H1 (cell line): ENCODE measurements at regions not wholly inside any gene's neighbourhood (a gene's known extent, or its start where the extent isn't known, plus 50 kb on each side); places are given as distances from the start of the nearest gene placed in this dataset.

Experiments
- CTCF ChIA-PET: fragments of 300-600 bp; sonication (Branson Sonifier 250); formaldehyde crosslinking; loops from one replicate; lab custom pipeline; 2021; ENCODE audit not compliant: partially characterized antibody; lab: Charles Lee
- POLR2A ChIA-PET: fragments of 300-600 bp; sonication (Branson Sonifier 250); formaldehyde crosslinking; loops from one replicate; lab custom pipeline; 2021; ENCODE audit warnings: inconsistent platforms; ENCODE audit not compliant: partially characterized antibody; lab: Charles Lee
- DNase-seq, 2 experiments: peaks; one replicate each; pipeline versions ENCODE4 v3.0.0 to v3.0.0-alpha.2; 2010 to 2022; ENCODE audit warnings: low spot score in 2 of 2, low read depth in 1 of 2, mixed read lengths in 1 of 2
- FAIRE-seq: peaks from 2 replicates; lab custom pipeline; 2011; peaks lifted over from hg19 to GRCh38; lab: Jason Lieb, UNC
- H2AFZ ChIP-seq: 2 replicates; pipeline ENCODE4 v1.8.1; 2012; ENCODE audit warnings: low read length, inconsistent platforms
- H2AK5ac ChIP-seq: 2 replicates; pipeline ENCODE4 v1.6.1; 2013; ENCODE audit warnings: low read depth, low read length
- H2BK120ac ChIP-seq: replicated peaks from 2 replicates; pipeline ENCODE3; 2013; ENCODE audit warnings: low read depth, low read length, inconsistent platforms
- H2BK12ac ChIP-seq: 2 replicates; pipeline ENCODE4 v1.6.1; 2013; ENCODE audit warnings: low read depth, low read length
- H2BK15ac ChIP-seq: 2 replicates; pipeline ENCODE4 v1.6.1; 2013; ENCODE audit warnings: low read length
- H2BK20ac ChIP-seq: 2 replicates; pipeline ENCODE4 v1.6.1; 2013; ENCODE audit warnings: low read length
- H2BK5ac ChIP-seq: 2 replicates; pipeline ENCODE4 v1.6.1; 2013; ENCODE audit warnings: low read depth, low read length
- H3K14ac ChIP-seq: 2 replicates; pipeline ENCODE4 v1.6.1; 2013; ENCODE audit warnings: inconsistent platforms; ENCODE audit not compliant: insufficient read length
- H3K18ac ChIP-seq: 2 replicates; pipeline ENCODE4 v1.6.1; 2013; ENCODE audit warnings: low read length; ENCODE audit errors: extremely low read depth
- H3K23ac ChIP-seq: 2 replicates; pipeline ENCODE4 v1.6.1; 2013; ENCODE audit warnings: inconsistent platforms; ENCODE audit not compliant: insufficient read length
- H3K23me2 ChIP-seq: 2 replicates; pipeline ENCODE4 v1.6.1; 2013; ENCODE audit warnings: low read depth, low read length
- H3K27ac ChIP-seq: 2 replicates; pipeline ENCODE4 v1.6.1; 2011; ENCODE audit warnings: low read depth, low read length, inconsistent platforms
- H3K27me3 ChIP-seq, 4 experiments: replicated peaks in 1 of 4; 1 replicate in 1 of 4; 2 replicates in 3 of 4; pipeline versions ENCODE4 v1.6.1 to v1.8.1; 2011 to 2013; ENCODE audit warnings: low read length in 3 of 4, mild to moderate bottlenecking in 3 of 4, inconsistent platforms in 2 of 4, mixed read lengths in 2 of 4, moderate library complexity in 1 of 4; ENCODE audit not compliant: control insufficient read depth in 3 of 4, insufficient read depth in 3 of 4; ENCODE audit errors: extremely low read depth in 1 of 4
- H3K36me3 ChIP-seq, 4 experiments: 2 replicates each; pipeline versions ENCODE4 v1.6.1 to v1.8.1; 2011 to 2013; ENCODE audit warnings: mild to moderate bottlenecking in 4 of 4, low read length in 3 of 4, moderate library complexity in 2 of 4, control low read depth in 1 of 4, inconsistent platforms in 1 of 4; ENCODE audit not compliant: insufficient read depth in 4 of 4, control insufficient read depth in 2 of 4
- H3K4ac ChIP-seq: replicated peaks from 2 replicates; pipeline ENCODE3; 2013; ENCODE audit warnings: low read length, low read depth, mixed read lengths, inconsistent platforms; ENCODE audit not compliant: insufficient read length
- H3K4me1 ChIP-seq, 4 experiments: replicated peaks in 1 of 4; 1 replicate in 1 of 4; 2 replicates in 3 of 4; pipeline versions ENCODE4 v1.6.1 to v1.8.1; 2011 to 2013; ENCODE audit warnings: low read length in 3 of 4, inconsistent platforms in 2 of 4, mixed read lengths in 1 of 4; ENCODE audit not compliant: insufficient read depth in 4 of 4, control insufficient read depth in 3 of 4
- H3K4me2 ChIP-seq, 2 experiments: 2 replicates each; pipeline versions ENCODE4 v1.6.1 to v1.8.1; 2011 to 2013; ENCODE audit warnings: low read depth in 2 of 2, low read length in 2 of 2, control low read depth in 1 of 2, inconsistent platforms in 1 of 2, mild to moderate bottlenecking in 1 of 2; ENCODE audit not compliant: insufficient read depth in 1 of 2
- H3K4me3 ChIP-seq, 4 experiments: fragments of 200-600, 300-600 bp in 1 of 4; sonication (generic), shearing (Covaris generic), sonication (Bioruptor Twin) in 1 of 4; 2 replicates each; pipeline versions ENCODE4 v1.5.1 to v1.8.1; 2011 to 2016; ENCODE audit warnings: low read length in 4 of 4, low read depth in 3 of 4, control low read depth in 2 of 4, inconsistent platforms in 2 of 4, mild to moderate bottlenecking in 2 of 4, mixed read lengths in 1 of 4, moderate library complexity in 1 of 4; ENCODE audit not compliant: insufficient read depth in 2 of 4; ENCODE audit errors: extremely low read depth in 1 of 4
- H3K56ac ChIP-seq: replicated peaks from 2 replicates; pipeline ENCODE3; 2013; ENCODE audit warnings: low read depth, mild to moderate bottlenecking, mixed read lengths, low read length, inconsistent platforms; ENCODE audit not compliant: insufficient read length
- H3K79me1 ChIP-seq: 2 replicates; pipeline ENCODE4 v1.6.1; 2013; ENCODE audit warnings: low read depth, low read length, control low read depth
- H3K79me2 ChIP-seq, 2 experiments: 2 replicates each; pipeline versions ENCODE4 v1.6.1 to v1.8.1; 2012 to 2013; ENCODE audit warnings: low read length in 2 of 2, mild to moderate bottlenecking in 2 of 2, inconsistent platforms in 1 of 2; ENCODE audit not compliant: insufficient read depth in 2 of 2, control insufficient read depth in 1 of 2
- H3K9ac ChIP-seq, 4 experiments: replicated peaks in 1 of 4; 1 replicate in 1 of 4; 2 replicates in 3 of 4; pipeline versions ENCODE4 v1.6.1 to v1.8.1; 2011 to 2013; ENCODE audit warnings: low read depth in 3 of 4, low read length in 3 of 4, control low read depth in 2 of 4, mild to moderate bottlenecking in 2 of 4, moderate library complexity in 2 of 4, inconsistent platforms in 1 of 4; ENCODE audit errors: extremely low read depth in 1 of 4
- H3K9me3 ChIP-seq, 2 experiments: 2 replicates each; pipeline versions ENCODE4 v1.6.1 to v1.8.1; 2012 to 2013; ENCODE audit warnings: mild to moderate bottlenecking in 2 of 2, moderate library complexity in 2 of 2, control low read depth in 1 of 2, inconsistent platforms in 1 of 2, low read depth in 1 of 2, low read length in 1 of 2, mixed read lengths in 1 of 2; ENCODE audit not compliant: insufficient read depth in 2 of 2
- H4K20me1 ChIP-seq, 2 experiments: replicated peaks in 1 of 2; 2 replicates each; pipeline versions ENCODE3 to v1.8.1; 2011 to 2013; ENCODE audit warnings: inconsistent platforms in 2 of 2, low read length in 2 of 2, mild to moderate bottlenecking in 1 of 2; ENCODE audit not compliant: insufficient read depth in 2 of 2, control insufficient read depth in 1 of 2
- H4K5ac ChIP-seq: 2 replicates; pipeline ENCODE4 v1.6.1; 2013; ENCODE audit warnings: low read length, low read depth, mixed read lengths, inconsistent platforms; ENCODE audit not compliant: insufficient read length
- H4K8ac ChIP-seq: 2 replicates; pipeline ENCODE4 v1.8.0; 2013; ENCODE audit warnings: mild to moderate bottlenecking, moderate library complexity, low read length, inconsistent platforms; ENCODE audit not compliant: insufficient read depth; ENCODE audit errors: extremely low read depth
- H4K91ac ChIP-seq: replicated peaks from 2 replicates; pipeline ENCODE3; 2013; ENCODE audit warnings: low read length, mixed read lengths, inconsistent platforms; ENCODE audit not compliant: insufficient read length
- CEBPB ChIP-seq: IDR thresholded peaks from 2 replicates; pipeline ENCODE4 v1.6.1; 2012; ENCODE audit warnings: low read depth, low read length
- HDAC2 ChIP-seq, 2 experiments: fragments of 300-600 bp in 1 of 2; sonication (generic) in 1 of 2; IDR thresholded peaks; 2 replicates each; pipeline ENCODE4 v1.6.1; 2011 to 2012; ENCODE audit warnings: low read depth in 2 of 2, low read length in 2 of 2, mild to moderate bottlenecking in 2 of 2, moderate library complexity in 2 of 2, borderline replicate concordance in 1 of 2, inconsistent platforms in 1 of 2
- NANOG ChIP-seq: IDR thresholded peaks from 2 replicates; pipeline ENCODE4 v1.6.1; 2011; ENCODE audit warnings: low read length, low read depth, mild to moderate bottlenecking, inconsistent platforms; ENCODE audit not compliant: insufficient read depth, poor library complexity, severe bottlenecking
- SIRT6 ChIP-seq: IDR thresholded peaks from one replicate; pipeline ENCODE4 v1.7.1; 2012; ENCODE audit warnings: low read length, inconsistent platforms
- WGBS, 2 experiments: shearing (Covaris generic) in 1 of 2; methylation state at CpG; one replicate each; pipeline versions ENCODE4 v1.1.6 to v1.1.7; 2013 to 2015; ENCODE audit warnings: low lambda C conversion rate in 2 of 2, mixed read lengths in 2 of 2, inconsistent platforms in 1 of 2, low coverage in 1 of 2, missing lambda C conversion rate in 1 of 2; ENCODE audit not compliant: insufficient replicate concordance in 2 of 2, insufficient coverage in 1 of 2, insufficient read length in 1 of 2; ENCODE audit errors: extremely low coverage in 1 of 2, missing lambda C conversion rate in 1 of 2; 5-methylcytosine and 5-hydroxymethylcytosine counted together

DNA sequence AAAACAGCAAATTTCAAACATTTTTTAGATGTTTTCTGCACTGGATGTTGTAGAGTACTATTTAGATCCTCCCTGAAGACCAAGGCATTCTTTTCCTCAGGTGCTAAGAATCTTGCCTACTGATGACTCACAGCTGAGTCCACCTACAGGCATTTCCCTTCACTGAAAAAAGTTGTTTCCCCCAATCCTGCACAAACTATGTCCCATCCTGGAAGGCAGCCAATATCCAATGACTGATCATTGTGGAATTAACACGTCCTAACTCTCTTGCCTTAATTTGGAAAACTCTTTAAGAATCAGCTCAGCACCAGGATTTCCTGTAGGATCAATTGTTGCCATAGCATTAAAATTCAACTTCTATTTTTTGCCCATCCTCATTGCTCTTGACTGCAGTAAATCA is 268.4 kb upstream of the IRAK1BP1 start (continued):
- TF ChIP-seq CEBPB = no peak

DNA sequence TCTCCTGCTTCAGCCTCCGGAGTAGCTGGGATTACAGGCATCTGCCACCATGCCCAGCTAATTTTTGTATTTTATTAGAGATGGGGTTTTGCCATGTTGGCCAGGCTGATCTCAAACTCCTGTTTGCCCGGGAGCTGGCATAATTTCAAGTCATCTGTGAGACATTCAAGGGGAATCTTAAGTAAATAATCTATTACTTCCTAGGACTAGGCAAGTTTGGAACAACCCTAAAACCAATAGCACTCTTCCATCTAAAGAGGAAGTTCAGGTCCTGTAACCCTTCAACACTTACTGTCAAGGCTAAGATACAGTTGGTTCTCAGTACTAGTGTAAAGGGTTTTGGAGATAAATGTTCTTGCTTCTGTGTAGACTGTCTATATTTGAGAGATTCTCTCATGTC is 267.8 kb upstream of the IRAK1BP1 start:
- no peak for TF ChIP-seq NANOG
- no peak for TF ChIP-seq HDAC2 (IDR thresholded peaks at IDR 0.05; ENCODE audit: borderline replicate concordance in 1 of 2, low read depth in 2 of 2, low read length in 2 of 2)
- no peak for TF ChIP-seq SIRT6
- Histone ChIP-seq H3K4me3 (no peak overlapping the region), H3K4me2 (no peak overlapping the region), H3K79me2 (no peaks in the 10 kb centered on the region), H3K4ac (no peak overlapping the region), H2BK5ac (no peak overlapping the region), H4K20me1 (no peaks in the 10 kb centered on the region), H3K23ac (no peak overlapping the region), H3K14ac (no peak overlapping the region), H4K5ac (no peak overlapping the region), H3K27ac (no peak overlapping the region), H2BK120ac (no peak overlapping the region), H2BK12ac (no peak overlapping the region), H2AFZ (no peak overlapping the region), H3K23me2 (no peaks in the 10 kb centered on the region), H4K8ac (no peak overlapping the region), H2BK15ac (no peak overlapping the region), H3K79me1 (no peaks in the 10 kb centered on the region), H3K4me1 (no peaks in the 10 kb centered on the region), H2AK5ac (no peak overlapping the region), H2BK20ac (no peak overlapping the region), H3K36me3 (no peaks in the 10 kb centered on the region), H3K18ac (no peak overlapping the region), H3K9me3 (no peaks in the 10 kb centered on the region), H3K27me3 (no peaks in the 10 kb centered on the region), H3K56ac (no peak overlapping the region), H4K91ac (no peak overlapping the region), H3K9ac (no peak overlapping the region)
- DNase-seq (no peak), FAIRE-seq (no peak)
- ChIA-PET CTCF (interaction anchor here (2.0 to 2.1 kb wide), 3 partner anchors 11 to 13 kb away, joined by 7 to 11 read pairs (median 10); no protein-coding TSS in a partner anchor), POLR2A (no interaction called here)
- WGBS, 2 experiments = 80% methylated on average over 2 of the region's 2 CpGs; no CpG with 5 or more reads in 1 of the 2 experiments
